B cell (primary cell): ENCODE measurements at regions not wholly inside any gene's neighbourhood (a gene's known extent, or its start where the extent isn't known, plus 50 kb on each side); places are given as distances from the start of the nearest gene placed in this dataset.

Source experiments
- ATAC-seq: fragments of 200-7000 bp; cut with Tn5 transposase; one replicate; pipeline ENCODE4 v1.10.0; 2021; ENCODE audit warnings: low read depth, mild to moderate bottlenecking, moderate number of reproducible peaks, moderate library complexity
- CTCF ChIA-PET: fragments of 350-600 bp; sonication (Branson Sonifier 250); formaldehyde crosslinking; loops from one replicate; lab custom pipeline; 2021; ENCODE audit warnings: antibody characterized with exemption, inconsistent platforms; lab: Charles Lee
- POLR2A ChIA-PET: fragments of 350-600 bp; sonication (Branson Sonifier 250); formaldehyde crosslinking; loops from one replicate; lab custom pipeline; 2021; ENCODE audit warnings: antibody characterized with exemption; lab: Charles Lee
- DNase-seq: peaks from one replicate; pipeline ENCODE4 v3.0.0; 2013
- H2AFZ ChIP-seq: 2 replicates; pipeline ENCODE4 v1.6.1; 2012; ENCODE audit warnings: mild to moderate bottlenecking, low read depth, low read length; ENCODE audit not compliant: insufficient read depth, poor library complexity, severe bottlenecking
- H3K27ac ChIP-seq, 2 donors: 1 replicate in 1 of 2; 2 replicates in 1 of 2; pipeline ENCODE4 v1.5.1; 2012 to 2013; ENCODE audit warnings: low read length in 2 of 2, mild to moderate bottlenecking in 2 of 2, moderate library complexity in 1 of 2
- H3K27me3 ChIP-seq, 4 experiments: fragments of 200-600 bp in 1 of 4; sonication (generic) in 1 of 4; replicated peaks in 1 of 4; 1 replicate in 2 of 4; 2 replicates in 2 of 4; pipeline versions ENCODE4 v1.6.1 to v1.7.0; 2013 to 2016; ENCODE audit warnings: low read length in 3 of 4, mild to moderate bottlenecking in 2 of 4, mixed read lengths in 1 of 4, moderate library complexity in 1 of 4; ENCODE audit not compliant: insufficient read depth in 4 of 4, control insufficient read depth in 3 of 4; ENCODE audit errors: control extremely low read depth in 1 of 4
- H3K36me3 ChIP-seq, 2 experiments: replicated peaks in 1 of 2; 1 replicate in 1 of 2; 2 replicates in 1 of 2; pipeline versions ENCODE4 v1.6.1 to v1.7.1; 2013; ENCODE audit warnings: low read length in 1 of 2; ENCODE audit not compliant: insufficient read depth in 2 of 2, control insufficient read depth in 1 of 2; ENCODE audit errors: control extremely low read depth in 1 of 2, extremely low read depth in 1 of 2
- H3K4me1 ChIP-seq, 2 donors: fragments of 200-600 bp in 1 of 2; sonication (generic) in 1 of 2; 1 replicate in 1 of 2; 2 replicates in 1 of 2; pipeline versions ENCODE4 v1.5.1 to v1.6.1; 2013 to 2017; ENCODE audit warnings: low read length in 2 of 2; ENCODE audit not compliant: control insufficient read depth in 2 of 2, insufficient read depth in 2 of 2
- H3K4me2 ChIP-seq: replicated peaks from 2 replicates; pipeline ENCODE3; 2012; ENCODE audit warnings: mild to moderate bottlenecking, low read depth, low read length; ENCODE audit not compliant: poor library complexity, severe bottlenecking
- H3K4me3 ChIP-seq, 5 experiments: fragments of 200-600 bp in 1 of 5; sonication (generic) in 1 of 5; 1 replicate in 3 of 5; 2 replicates in 2 of 5; pipeline versions ENCODE4 v1.5.1 to v1.7.0; 2011 to 2016; ENCODE audit warnings: low read length in 4 of 5, mild to moderate bottlenecking in 4 of 5, low read depth in 2 of 5, control low read depth in 1 of 5, moderate library complexity in 1 of 5; ENCODE audit not compliant: insufficient read depth in 1 of 5; ENCODE audit errors: control extremely low read depth in 1 of 5, extremely low read depth in 1 of 5
- H3K79me2 ChIP-seq: fragments of 200-600 bp; sonication (generic); one replicate; pipeline ENCODE4 v1.6.0; 2016; ENCODE audit warnings: low read length; ENCODE audit not compliant: control insufficient read depth, insufficient read depth
- H3K9ac ChIP-seq: fragments of 200-600 bp; sonication (generic); 2 replicates; pipeline ENCODE4 v1.6.1; 2017; ENCODE audit warnings: mild to moderate bottlenecking, low read length, moderate library complexity
- H3K9me3 ChIP-seq, 3 donors: one replicate each; pipeline versions ENCODE4 v1.6.1 to v1.7.1; 2013; ENCODE audit warnings: low read length in 2 of 3; ENCODE audit not compliant: control insufficient read depth in 2 of 3, insufficient read depth in 1 of 3; ENCODE audit errors: control extremely low read depth in 1 of 3
- H4K20me1 ChIP-seq: 2 replicates; pipeline ENCODE4 v1.6.0; 2012; ENCODE audit warnings: mild to moderate bottlenecking, low read length; ENCODE audit not compliant: insufficient read depth, control insufficient read depth, poor library complexity, severe bottlenecking
- H3K27ac Mint-ChIP-seq: one replicate; pipeline ENCODE4 v1.8.0; 2021; ENCODE audit warnings: mixed read lengths
- H3K27me3 Mint-ChIP-seq: one replicate; pipeline ENCODE4 v1.8.0; 2021; ENCODE audit warnings: mixed read lengths
- H3K4me1 Mint-ChIP-seq: one replicate; pipeline ENCODE4 v1.8.0; 2021; ENCODE audit warnings: mixed read lengths
- H3K4me3 Mint-ChIP-seq: one replicate; pipeline ENCODE4 v1.8.0; 2021; ENCODE audit warnings: mixed read lengths
- H3K9me3 Mint-ChIP-seq: one replicate; pipeline ENCODE4 v1.8.0; 2022; ENCODE audit warnings: mixed read lengths; ENCODE audit not compliant: insufficient read depth
- CTCF ChIP-seq: fragments of 200-600 bp; IDR thresholded peaks from one replicate; pipeline ENCODE4 v1.8.0; 2022; ENCODE audit warnings: antibody characterized with exemption, mild to moderate bottlenecking
- EZH2 ChIP-seq: IDR thresholded peaks from 2 replicates; pipeline ENCODE4 v1.6.1; 2012; ENCODE audit warnings: borderline replicate concordance, low read depth, mild to moderate bottlenecking, moderate library complexity, low read length; ENCODE audit not compliant: insufficient read depth, poor library complexity, severe bottlenecking
- WGBS: methylation state at CpG from one replicate; pipeline ENCODE4 v1.1.5; 2013; ENCODE audit warnings: missing lambda C conversion rate; ENCODE audit not compliant: insufficient coverage; 5-methylcytosine and 5-hydroxymethylcytosine counted together
- intact Hi-C: fragments of 100-400 bp; cut with micrococcal nuclease; formaldehyde crosslinking; loops from one replicate; pipeline ENCODE4 v1.10.0; 2022

- Mint-ChIP-seq H3K27me3 (no peaks in the 10 kb centered on the region), H3K9me3 (no peaks in the 10 kb centered on the region), H3K27ac (no peak overlapping the region), H3K4me3 (no peak overlapping the region), H3K4me1 (no peaks in the 10 kb centered on the region)
- no peak for DNase-seq
- TF ChIP-seq CTCF = no peak
- TF ChIP-seq EZH2 = no peak
- Histone ChIP-seq H3K9me3 (no peaks in the 10 kb centered on the region), H3K79me2 (no peaks in the 10 kb centered on the region), H3K27ac (no peak overlapping the region), H3K9ac (no peak overlapping the region), H3K4me2 (no peak overlapping the region), H3K36me3 (no peaks in the 10 kb centered on the region), H3K27me3 (no peaks in the 10 kb centered on the region), H2AFZ (no peak overlapping the region), H4K20me1 (no peaks in the 10 kb centered on the region), H3K4me3 (no peak overlapping the region), H3K4me1 (no peaks in the 10 kb centered on the region)
- ChIA-PET POLR2A (no interaction called here), CTCF (no interaction called here)
- intact Hi-C loops = no loop called here
- WGBS = no CpG with 5 or more reads among the region's 4 CpGs
- no peak for ATAC-seq
Measured at GRCh38 chr2:19045151-19045550, 313.3 kb downstream of the OSR1 start.

- DNase-seq (no peak), ATAC-seq (no peak)
- Histone ChIP-seq H3K4me2 (no peak overlapping the region), H3K27me3 (no peaks in the 10 kb centered on the region), H2AFZ (no peak overlapping the region), H3K27ac (no peak overlapping the region), H4K20me1 (no peaks in the 10 kb centered on the region), H3K9ac (no peak overlapping the region), H3K4me3 (no peak overlapping the region), H3K36me3 (no peaks in the 10 kb centered on the region), H3K9me3 (no peaks in the 10 kb centered on the region), H3K4me1 (no peaks in the 10 kb centered on the region), H3K79me2 (no peaks in the 10 kb centered on the region)
- CTCF ChIA-PET = no interaction called here
- intact Hi-C loops = no loop called here
- no peaks in the 10 kb centered on the region for H3K4me1 Mint-ChIP-seq
- TF ChIP-seq EZH2 = no peak
- POLR2A ChIA-PET = no interaction called here
- WGBS = no CpG with 5 or more reads among the region's 2 CpGs
- H3K27ac Mint-ChIP-seq = no peak overlapping the region
- no peak overlapping the region for H3K4me3 Mint-ChIP-seq
- no peaks in the 10 kb centered on the region for H3K9me3 Mint-ChIP-seq
- no peaks in the 10 kb centered on the region for H3K27me3 Mint-ChIP-seq
Measured at GRCh38 chr2:19043893-19044292, 314.5 kb downstream of the OSR1 start.
